Activated CD8-positive, alpha-beta T cell treated with anti-CD3 and anti-CD28 coated beads, Interleukin-2, amount 10 ng/mL, durations not matched to agents 7 days and 5 days (primary cell): ENCODE measurements at regions not wholly inside any gene's neighbourhood (a gene's known extent, or its start where the extent isn't known, plus 50 kb on each side); places are given as distances from the start of the nearest gene placed in this dataset.

Experiments
- ATAC-seq: fragments of 150-1000 bp; cut with Tn5 transposase; one replicate; pipeline ENCODE4 v1.10.0; 2021; ENCODE audit warnings: moderate library complexity
- CTCF ChIA-PET: fragments of 350-600 bp; sonication (Branson Sonifier 250); formaldehyde crosslinking; loops from one replicate; lab custom pipeline; 2021; ENCODE audit warnings: antibody characterized with exemption; lab: Charles Lee
- POLR2A ChIA-PET: fragments of 350-600 bp; sonication (Branson Sonifier 250); formaldehyde crosslinking; loops from one replicate; lab custom pipeline; 2021; ENCODE audit warnings: antibody characterized with exemption; lab: Charles Lee
- DNase-seq: peaks from one replicate; pipeline ENCODE4 v3.0.0-alpha.2; 2020
- H3K27ac Mint-ChIP-seq: one replicate; pipeline ENCODE4 v1.8.0; 2021; ENCODE audit warnings: mild to moderate bottlenecking, mixed read lengths
- H3K27me3 Mint-ChIP-seq: one replicate; pipeline ENCODE4 v1.8.0; 2021; ENCODE audit warnings: low read depth, mixed read lengths
- H3K36me3 Mint-ChIP-seq: one replicate; pipeline ENCODE4 v1.8.0; 2021; ENCODE audit warnings: low read depth, mixed read lengths
- H3K4me1 Mint-ChIP-seq: one replicate; pipeline ENCODE4 v1.8.0; 2021; ENCODE audit warnings: low read depth, mixed read lengths
- H3K4me3 Mint-ChIP-seq: one replicate; pipeline ENCODE4 v1.8.0; 2021; ENCODE audit warnings: mild to moderate bottlenecking, mixed read lengths
- H3K9me3 Mint-ChIP-seq: one replicate; pipeline ENCODE4 v1.8.0; 2022; ENCODE audit warnings: mixed read lengths; ENCODE audit not compliant: insufficient read depth

DNA sequence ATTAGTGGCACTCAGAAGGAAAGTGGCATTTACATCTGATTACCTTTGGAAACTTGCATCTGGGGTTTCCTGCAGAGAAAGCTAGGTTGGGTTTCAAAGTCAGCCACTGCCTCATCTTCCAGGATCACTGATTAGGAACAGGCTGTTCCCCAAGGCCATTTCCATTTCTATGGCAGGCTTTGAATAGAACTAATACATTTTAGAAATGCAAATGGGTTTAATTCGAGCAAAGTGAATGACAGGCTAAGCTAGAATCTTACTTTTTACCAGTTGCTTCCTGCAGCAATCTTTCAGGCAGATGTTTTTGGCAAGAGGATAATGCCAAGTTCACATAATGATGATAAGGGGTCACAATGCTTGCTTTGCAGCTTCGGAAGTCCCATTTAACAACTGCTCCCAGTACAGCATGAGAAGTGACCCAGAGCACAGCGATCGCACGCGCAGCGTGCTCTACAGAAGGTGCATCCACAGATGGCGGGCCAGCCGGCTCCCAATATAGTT is 336.7 kb downstream of the LPIN1 start:
- Mint-ChIP-seq H3K4me1 (peaks cover 12% of the 10 kb centered on the region), H3K4me3 (no peak overlapping the region), H3K27ac (no peak overlapping the region), H3K36me3 (no peaks in the 10 kb centered on the region), H3K9me3 (peaks cover 3% of the 10 kb centered on the region), H3K27me3 (peaks cover 4% of the 10 kb centered on the region)
- ATAC-seq (no peak), DNase-seq (no peak)
- ChIA-PET CTCF (no interaction called here), POLR2A (no interaction called here)

DNA sequence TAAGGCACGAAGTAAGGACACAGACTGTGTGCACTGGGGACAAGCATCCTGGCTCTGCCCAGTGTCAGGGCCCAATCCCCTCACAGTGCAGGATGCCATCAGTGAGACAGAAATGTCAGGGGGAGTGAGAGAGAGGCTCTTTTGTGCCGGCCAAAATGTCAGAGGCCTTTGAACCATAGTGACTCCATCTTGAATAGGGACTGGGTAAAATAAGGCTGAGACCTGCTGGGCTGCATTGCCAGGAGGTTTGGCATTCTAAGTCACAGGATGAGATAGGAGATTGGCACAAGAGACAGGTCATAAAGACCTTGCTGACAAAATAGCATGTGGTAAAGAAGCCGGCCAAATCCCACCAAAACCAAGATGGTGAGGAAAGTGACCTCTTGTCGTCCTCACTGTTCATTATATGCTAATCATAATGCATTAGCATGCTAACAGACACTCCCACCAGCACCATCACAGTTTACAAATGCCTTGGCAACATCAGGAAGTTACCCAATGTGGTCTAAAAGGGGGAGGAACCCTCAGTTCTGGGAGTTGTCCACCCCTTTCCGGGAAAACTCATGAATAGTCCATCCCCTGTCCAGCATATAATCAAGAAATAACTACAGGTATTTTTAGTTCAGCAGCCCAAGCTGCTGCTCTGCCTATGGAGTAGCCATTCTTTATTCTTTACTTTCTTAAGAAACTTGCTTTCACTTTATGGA is 337.4 kb downstream of the LPIN1 start:
- ChIA-PET CTCF (no interaction called here), POLR2A (no interaction called here)
- Mint-ChIP-seq H3K27ac (no peak overlapping the region), H3K36me3 (no peaks in the 10 kb centered on the region), H3K4me3 (no peak overlapping the region), H3K9me3 (peaks cover 3% of the 10 kb centered on the region), H3K27me3 (peaks cover 2% of the 10 kb centered on the region), H3K4me1 (peaks cover 12% of the 10 kb centered on the region)
- ATAC-seq = no peak
- no peak for DNase-seq

DNA sequence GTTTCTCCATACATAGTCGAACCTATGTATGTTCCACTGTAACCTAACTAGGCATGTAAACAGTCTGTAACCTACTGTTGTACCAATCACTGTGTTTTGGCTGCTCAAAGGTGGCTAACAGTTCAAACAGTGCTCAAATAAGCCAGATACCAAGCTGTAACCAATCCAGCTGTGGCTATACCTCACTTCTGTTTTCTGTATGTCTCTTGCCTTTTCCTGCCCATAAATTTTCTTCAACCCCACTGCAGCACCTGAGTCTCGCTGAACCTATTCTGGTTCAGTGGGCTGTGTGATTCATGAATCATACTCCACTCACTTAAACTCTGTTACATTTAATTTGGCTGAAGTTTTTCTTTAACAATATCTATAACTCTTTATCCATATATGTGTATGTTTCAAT is 340.7 kb downstream of the LPIN1 start:
- CTCF ChIA-PET = no interaction called here
- Mint-ChIP-seq H3K4me3 (no peak overlapping the region), H3K9me3 (no peaks in the 10 kb centered on the region), H3K4me1 (peaks cover 8% of the 10 kb centered on the region), H3K27me3 (peaks cover 4% of the 10 kb centered on the region), H3K36me3 (no peaks in the 10 kb centered on the region), H3K27ac (no peak overlapping the region)
- DNase-seq (no peak), ATAC-seq (no peak)
- POLR2A ChIA-PET = no interaction called here

DNA sequence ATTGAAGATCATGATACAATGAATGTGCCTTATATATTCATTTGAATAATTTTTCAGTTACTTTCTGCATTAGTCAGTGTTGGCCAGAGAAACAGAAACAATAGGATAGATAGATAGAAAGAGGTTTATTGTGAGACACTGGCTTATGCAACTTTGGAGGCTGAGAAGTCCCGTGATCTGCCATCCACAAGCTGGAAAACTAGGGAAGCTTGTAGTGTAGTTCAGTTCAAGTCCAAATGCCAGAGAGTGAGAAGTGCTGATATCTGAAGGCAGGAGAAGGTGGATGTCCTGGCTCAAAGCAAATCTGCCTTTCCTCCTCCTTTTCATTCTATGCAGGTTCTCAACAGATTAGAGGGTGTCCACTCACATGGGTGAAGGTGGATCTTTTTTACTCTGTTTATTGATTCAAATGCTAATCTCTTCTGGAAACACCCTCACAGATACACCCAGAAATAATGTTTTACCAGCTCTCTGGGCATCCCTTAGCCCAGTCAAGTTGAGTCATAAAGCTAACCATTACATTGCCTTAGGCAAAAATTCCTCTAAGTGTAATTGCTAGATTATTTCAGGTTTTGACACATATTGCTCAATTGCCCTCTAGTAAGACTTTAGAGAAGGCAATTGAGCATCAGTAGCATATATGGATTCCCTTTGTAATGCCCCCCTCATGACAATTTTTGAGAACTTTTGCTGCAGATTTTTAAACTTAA is 341.4 kb downstream of the LPIN1 start:
- ATAC-seq (no peak), DNase-seq (no peak)
- Mint-ChIP-seq H3K4me3 (no peak overlapping the region), H3K4me1 (peaks cover 8% of the 10 kb centered on the region), H3K27ac (no peak overlapping the region), H3K9me3 (no peaks in the 10 kb centered on the region), H3K27me3 (peaks cover 4% of the 10 kb centered on the region), H3K36me3 (no peaks in the 10 kb centered on the region)
- CTCF ChIA-PET = no interaction called here
- POLR2A ChIA-PET = no interaction called here

DNA sequence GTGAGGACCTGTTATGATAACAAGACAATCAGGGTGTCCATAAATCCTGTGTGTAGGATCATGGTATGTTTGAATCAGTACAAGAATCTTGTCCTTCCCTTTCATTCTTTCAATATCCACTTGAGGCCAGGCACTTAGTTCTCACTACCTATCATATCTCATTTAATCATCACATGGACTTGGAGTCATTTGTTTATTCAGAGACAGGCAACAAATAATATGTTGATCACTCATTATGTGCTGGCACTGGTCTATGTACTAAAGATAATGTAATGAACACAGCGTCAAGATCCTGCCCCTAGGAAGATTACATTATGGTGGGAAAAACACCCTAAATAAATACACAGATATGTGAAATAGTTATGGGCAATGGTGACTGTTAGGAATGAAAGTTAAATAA is 342.6 kb downstream of the LPIN1 start:
- H3K36me3 Mint-ChIP-seq = no peaks in the 10 kb centered on the region
- no peak for ATAC-seq
- POLR2A ChIA-PET = no interaction called here
- H3K4me3 Mint-ChIP-seq = no peak overlapping the region
- no peak overlapping the region for H3K27ac Mint-ChIP-seq
- DNase-seq = no peak
- CTCF ChIA-PET = no interaction called here
- peaks cover 4% of the 10 kb centered on the region for H3K27me3 Mint-ChIP-seq
- H3K4me1 Mint-ChIP-seq = peaks cover 3% of the 10 kb centered on the region
- no peaks in the 10 kb centered on the region for H3K9me3 Mint-ChIP-seq

DNA sequence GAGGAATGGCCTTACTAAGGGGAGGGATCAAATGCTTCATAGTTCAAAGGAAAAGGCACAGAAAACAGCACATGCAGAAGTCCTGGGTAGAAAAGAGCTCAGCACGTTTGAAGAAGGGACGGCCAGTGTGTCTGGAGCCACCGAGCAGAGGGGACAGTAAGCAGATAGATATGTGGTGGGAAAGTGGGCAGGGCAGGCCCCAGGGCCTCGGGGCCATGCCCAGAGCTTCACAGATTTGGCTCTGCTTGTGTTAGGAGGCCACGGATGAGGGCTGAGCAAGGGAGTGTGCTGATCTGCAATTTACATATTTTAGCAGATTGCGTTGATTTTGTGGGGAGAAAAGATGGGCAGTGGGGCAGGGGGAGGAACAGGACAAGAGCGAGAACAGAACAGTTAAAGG is 343.1 kb downstream of the LPIN1 start:
- H3K4me3 Mint-ChIP-seq = no peak overlapping the region
- POLR2A ChIA-PET = no interaction called here
- DNase-seq = no peak
- no peaks in the 10 kb centered on the region for H3K4me1 Mint-ChIP-seq
- no peaks in the 10 kb centered on the region for H3K9me3 Mint-ChIP-seq
- no peak for ATAC-seq
- H3K36me3 Mint-ChIP-seq = no peaks in the 10 kb centered on the region
- H3K27me3 Mint-ChIP-seq = peaks cover 4% of the 10 kb centered on the region
- no peak overlapping the region for H3K27ac Mint-ChIP-seq
- CTCF ChIA-PET = no interaction called here

DNA sequence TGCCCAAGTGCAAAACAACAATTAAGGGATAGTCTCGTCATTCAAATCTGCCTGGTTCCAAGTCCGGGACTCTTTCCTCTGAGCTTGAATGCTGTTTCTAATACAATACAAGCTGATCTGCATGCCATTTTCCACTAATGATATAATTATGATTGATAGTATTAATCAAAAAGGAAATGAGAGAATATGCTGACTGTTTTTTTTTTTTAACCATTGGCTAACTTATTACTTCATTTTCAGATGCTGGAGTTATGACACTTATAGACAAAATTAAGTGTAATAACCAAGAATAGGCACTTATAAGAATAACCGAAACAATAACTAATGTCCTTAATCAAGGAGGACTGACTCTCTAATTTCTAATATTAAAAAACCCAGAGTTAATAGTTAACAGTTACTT is 343.6 kb downstream of the LPIN1 start:
- ATAC-seq = no peak
- peaks cover 4% of the 10 kb centered on the region for H3K27me3 Mint-ChIP-seq
- CTCF ChIA-PET = no interaction called here

DNA sequence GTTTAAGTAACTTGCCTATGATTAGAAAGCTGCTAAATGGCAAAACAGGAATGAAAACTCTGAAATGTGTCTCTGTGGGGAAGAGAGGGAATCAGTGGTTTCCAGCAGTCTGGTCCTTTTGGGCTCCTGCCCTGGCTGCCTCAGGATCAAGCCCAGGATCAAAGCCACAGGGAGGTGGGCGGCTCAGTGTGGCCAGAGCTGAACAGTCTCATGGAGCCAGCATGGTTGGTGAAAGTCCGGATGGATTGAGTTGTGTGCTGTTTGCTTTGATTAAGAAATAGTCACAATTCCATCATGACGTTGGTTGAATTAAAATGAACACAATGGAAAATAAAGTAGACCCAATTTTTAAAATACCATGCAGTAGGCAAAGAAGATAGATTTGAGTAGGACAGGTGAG is 344.2 kb downstream of the LPIN1 start:
- peaks cover 4% of the 10 kb centered on the region for H3K27me3 Mint-ChIP-seq
- ChIA-PET POLR2A (no interaction called here), CTCF (no interaction called here)
- ATAC-seq (no peak), DNase-seq (no peak)
- no peaks in the 10 kb centered on the region for H3K36me3 Mint-ChIP-seq
- H3K9me3 Mint-ChIP-seq = no peaks in the 10 kb centered on the region
- no peaks in the 10 kb centered on the region for H3K4me1 Mint-ChIP-seq
- H3K27ac Mint-ChIP-seq = no peak overlapping the region
- no peak overlapping the region for H3K4me3 Mint-ChIP-seq

More for the DNA sequence above, 343.6 kb downstream of the LPIN1 start:
- no peak for DNase-seq
- H3K27ac Mint-ChIP-seq = no peak overlapping the region
- no peaks in the 10 kb centered on the region for H3K9me3 Mint-ChIP-seq
- H3K36me3 Mint-ChIP-seq = no peaks in the 10 kb centered on the region
- H3K4me1 Mint-ChIP-seq = no peaks in the 10 kb centered on the region
- POLR2A ChIA-PET = no interaction called here
- H3K4me3 Mint-ChIP-seq = no peak overlapping the region

DNA sequence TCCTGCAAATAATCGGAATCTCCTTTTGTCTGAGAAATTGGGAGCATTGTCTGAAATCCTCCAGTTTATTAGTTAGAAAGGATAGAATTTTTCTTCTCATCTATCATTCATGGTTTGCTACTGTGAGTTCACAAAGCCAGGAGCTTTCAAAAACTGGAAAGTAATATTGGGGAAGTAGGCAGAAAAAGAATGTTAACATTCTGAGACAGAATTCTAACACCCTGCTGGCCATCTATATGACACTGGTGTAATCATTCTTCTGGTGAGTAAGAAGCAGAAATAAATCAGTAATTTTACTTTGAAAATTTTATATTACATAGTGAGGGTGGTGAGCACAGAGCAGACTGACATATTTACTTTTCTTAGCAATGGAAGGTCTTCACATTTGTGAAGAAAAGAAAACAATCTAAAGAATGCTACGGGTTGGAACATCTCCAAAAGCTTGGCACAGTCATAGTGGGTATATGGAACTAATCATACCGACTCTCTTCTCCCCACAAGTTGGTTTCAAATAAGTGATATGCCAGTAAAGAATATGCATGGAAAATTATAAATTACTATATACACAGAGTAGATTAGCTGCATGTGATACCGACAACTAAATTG is 344.9 kb downstream of the LPIN1 start:
- DNase-seq (no peak), ATAC-seq (no peak)
- no peaks in the 10 kb centered on the region for H3K4me1 Mint-ChIP-seq
- H3K4me3 Mint-ChIP-seq = no peak overlapping the region
- no peak overlapping the region for H3K27ac Mint-ChIP-seq
- ChIA-PET POLR2A (no interaction called here), CTCF (interaction anchor here (0.6 kb wide), 1 partner anchor 9 kb away, joined by 3 read pairs; no protein-coding TSS in a partner anchor)
- no peaks in the 10 kb centered on the region for H3K36me3 Mint-ChIP-seq
- no peaks in the 10 kb centered on the region for H3K9me3 Mint-ChIP-seq
- H3K27me3 Mint-ChIP-seq = peaks cover 4% of the 10 kb centered on the region

DNA sequence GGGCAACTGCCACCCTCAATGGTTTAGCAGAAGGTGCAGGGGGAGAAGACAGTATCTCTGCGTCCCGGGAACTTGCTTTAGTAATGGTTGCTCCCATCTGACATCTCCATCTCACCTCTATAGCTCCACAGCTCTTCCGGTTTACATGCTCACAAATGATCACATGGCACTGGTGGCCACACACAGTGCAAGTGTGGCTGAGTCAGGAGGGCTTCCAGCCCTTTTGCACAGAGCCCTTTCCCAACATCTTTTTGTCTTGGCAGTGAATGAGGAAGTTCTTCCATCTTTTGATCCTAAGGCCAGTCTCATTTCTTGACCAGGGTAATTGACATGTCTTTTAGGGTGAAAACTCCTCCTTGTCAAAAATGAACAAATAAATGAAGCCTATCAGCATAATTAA is 347.7 kb downstream of the LPIN1 start:
- no peak overlapping the region for H3K27ac Mint-ChIP-seq
- peaks cover 4% of the 10 kb centered on the region for H3K27me3 Mint-ChIP-seq
- no peak for DNase-seq
- ChIA-PET POLR2A (no interaction called here), CTCF (interaction anchor here (1.2 kb wide), 1 partner anchor 622 kb away, joined by 3 read pairs; the partner anchor contains the start of gene TRIB2)
- ATAC-seq = no peak
- no peak overlapping the region for H3K4me3 Mint-ChIP-seq
- no peaks in the 10 kb centered on the region for H3K4me1 Mint-ChIP-seq
- H3K9me3 Mint-ChIP-seq = no peaks in the 10 kb centered on the region
- no peaks in the 10 kb centered on the region for H3K36me3 Mint-ChIP-seq

DNA sequence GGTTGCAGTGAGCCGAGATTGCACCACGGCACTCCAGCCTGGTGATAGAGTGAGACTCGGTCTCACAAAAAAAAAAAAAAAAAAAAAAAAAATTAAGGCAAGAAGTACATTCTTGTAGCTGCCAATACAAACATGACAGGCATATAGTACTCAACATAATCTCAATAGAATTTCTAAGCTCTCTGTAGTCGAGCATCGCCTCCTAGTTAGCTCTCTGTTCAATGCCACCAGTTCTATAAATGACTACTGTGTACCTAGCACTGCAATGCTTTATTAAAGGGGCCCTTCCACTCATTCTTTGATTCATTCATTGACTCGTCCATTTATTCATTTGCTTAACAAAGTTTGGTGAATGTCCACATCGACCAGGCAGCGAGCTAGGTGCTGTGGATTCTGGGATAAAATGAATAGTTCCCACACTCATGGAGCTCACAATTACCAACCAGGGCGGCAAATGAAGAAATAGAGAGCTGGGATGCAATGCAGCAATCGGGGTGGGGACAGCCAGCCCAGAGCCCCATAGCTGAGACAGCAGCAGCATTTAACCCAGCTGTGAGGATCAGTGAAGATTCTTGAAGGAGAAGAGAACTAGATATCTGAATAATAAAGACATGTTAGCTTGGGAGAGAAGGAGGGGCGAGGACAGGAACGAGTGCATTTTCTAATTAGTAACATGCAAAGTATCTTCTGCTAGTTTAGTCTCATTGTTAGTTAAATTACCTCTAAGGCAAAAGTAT is 349.8 kb downstream of the LPIN1 start:
- Mint-ChIP-seq H3K4me3 (no peak overlapping the region), H3K9me3 (no peaks in the 10 kb centered on the region), H3K36me3 (no peaks in the 10 kb centered on the region), H3K27me3 (no peaks in the 10 kb centered on the region), H3K27ac (no peak overlapping the region), H3K4me1 (no peaks in the 10 kb centered on the region)
- POLR2A ChIA-PET = no interaction called here
- ATAC-seq (no peak), DNase-seq (no peak)
- CTCF ChIA-PET = interaction anchor here (0.9 to 1.2 kb wide), 3 partner anchors 9 to 62 kb away, joined by 3 to 4 read pairs (median 3); no protein-coding TSS in a partner anchor
